SK-N-SH treated with all-trans-retinoic acid at 6 μM for 48 hours (cell line): ENCODE measurements at regions not wholly inside any gene's neighbourhood (a gene's known extent, or its start where the extent isn't known, plus 50 kb on each side); places are given as distances from the start of the nearest gene placed in this dataset.

ENCODE experiments used
- ATAC-seq: fragments of 200-7000 bp; cut with Tn5 transposase; 3 replicates; pipeline ENCODE4 v1.9.1; 2020; ENCODE audit warnings: mild to moderate bottlenecking, moderate library complexity
- ARNTL ChIP-seq: fragments of 450-650 bp; formaldehyde crosslinking; IDR thresholded peaks from 2 replicates; pipeline ENCODE4 v1.5.0; 2020; ENCODE audit warnings: low read depth, mild to moderate bottlenecking, moderate library complexity, borderline replicate concordance
- BACH2 ChIP-seq: fragments of 250-450 bp; sonication (Bioruptor Pico); IDR thresholded peaks from 2 replicates; pipeline ENCODE4 v1.9.0; 2021; ENCODE audit warnings: mild to moderate bottlenecking, borderline replicate concordance
- CSDC2 ChIP-seq: fragments of 250-450 bp; sonication (Bioruptor Pico); IDR thresholded peaks from 2 replicates; pipeline ENCODE4 v1.5.0; 2020; ENCODE audit warnings: mild to moderate bottlenecking, moderate library complexity
- ESRRG ChIP-seq: fragments of 250-450 bp; sonication (Bioruptor Pico); IDR thresholded peaks from 2 replicates; pipeline ENCODE4 v1.6.1; 2021; ENCODE audit warnings: mild to moderate bottlenecking
- GLIS3 ChIP-seq: fragments of 250-450 bp; sonication (Bioruptor Pico); IDR thresholded peaks from 2 replicates; pipeline ENCODE4 v1.5.0; 2020; ENCODE audit warnings: mild to moderate bottlenecking, moderate library complexity
- ISL1 ChIP-seq: fragments of 250-450 bp; sonication (Bioruptor Pico); IDR thresholded peaks from 2 replicates; pipeline ENCODE4 v2.1.2; 2022; ENCODE audit warnings: mild to moderate bottlenecking, moderate library complexity
- OSR1 ChIP-seq: fragments of 250-450 bp; sonication (Bioruptor Pico); IDR thresholded peaks from 2 replicates; pipeline ENCODE4 v1.8.0; 2022; ENCODE audit warnings: moderate library complexity, mild to moderate bottlenecking, inconsistent platforms
- PATZ1 ChIP-seq: fragments of 250-450 bp; sonication (Bioruptor Pico); IDR thresholded peaks from 2 replicates; pipeline ENCODE4 v1.8.0; 2020; ENCODE audit warnings: mild to moderate bottlenecking, moderate library complexity, borderline replicate concordance
- PPARA ChIP-seq: fragments of 250-450 bp; sonication (Bioruptor Pico); IDR thresholded peaks from 2 replicates; pipeline ENCODE4 v1.5.0; 2020; ENCODE audit warnings: mild to moderate bottlenecking, borderline replicate concordance
- RARB ChIP-seq: fragments of 250-450 bp; sonication (Bioruptor Pico); IDR thresholded peaks from 2 replicates; pipeline ENCODE4 v1.8.0; 2021; ENCODE audit warnings: mild to moderate bottlenecking, moderate library complexity
- SNAI2 ChIP-seq: fragments of 250-450 bp; sonication (Bioruptor Pico); IDR thresholded peaks from 2 replicates; pipeline ENCODE4 v1.5.0; 2020; ENCODE audit warnings: mild to moderate bottlenecking, moderate library complexity
- TCF4 ChIP-seq: fragments of 250-450 bp; sonication (Bioruptor Pico); IDR thresholded peaks from 2 replicates; pipeline ENCODE4 v1.8.0; 2021; ENCODE audit warnings: mild to moderate bottlenecking, moderate library complexity, borderline replicate concordance
- TOX ChIP-seq: fragments of 250-450 bp; sonication (Bioruptor Pico); IDR thresholded peaks from 2 replicates; pipeline ENCODE4 v1.8.0; 2021; ENCODE audit warnings: mild to moderate bottlenecking, moderate library complexity, borderline replicate concordance
- ZC3H10 ChIP-seq: fragments of 250-450 bp; sonication (Bioruptor Pico); IDR thresholded peaks from 2 replicates; pipeline ENCODE4 v1.5.1; 2021; ENCODE audit warnings: mild to moderate bottlenecking, moderate library complexity
- ZFP30 ChIP-seq: fragments of 450-650 bp; formaldehyde crosslinking; IDR thresholded peaks from 2 replicates; pipeline ENCODE4 v1.5.0; 2022; ENCODE audit warnings: mild to moderate bottlenecking, moderate library complexity
- ZNF565 ChIP-seq: fragments of 450-650 bp; formaldehyde crosslinking; conservative IDR thresholded peaks from 2 replicates; pipeline ENCODE4 v1.5.0; 2020; ENCODE audit warnings: low read depth, mild to moderate bottlenecking, moderate library complexity
- ZNF70 ChIP-seq: fragments of 450-650 bp; formaldehyde crosslinking; IDR thresholded peaks from 2 replicates; pipeline ENCODE4 v1.5.0; 2020; ENCODE audit warnings: mild to moderate bottlenecking, moderate library complexity
- ZNF8 ChIP-seq: fragments of 450-650 bp; formaldehyde crosslinking; IDR thresholded peaks from 2 replicates; pipeline ENCODE4 v1.5.0; 2020; ENCODE audit warnings: mild to moderate bottlenecking, moderate library complexity
- TF ChIP-seq, protein P1 (sequence below): fragments of 250-450 bp; sonication (Bioruptor Pico); IDR thresholded peaks from 2 replicates; pipeline ENCODE4 v1.5.1; 2021; ENCODE audit warnings: mild to moderate bottlenecking, moderate library complexity
- TF ChIP-seq, protein P2 (sequence below): fragments of 250-450 bp; sonication (Bioruptor Pico); IDR thresholded peaks from 2 replicates; pipeline ENCODE4 v1.8.0; 2021; ENCODE audit warnings: low read depth, mild to moderate bottlenecking, moderate library complexity, borderline replicate concordance
- TF ChIP-seq, protein P3 (sequence below): fragments of 250-450 bp; sonication (Bioruptor Pico); IDR thresholded peaks from 2 replicates; pipeline ENCODE4 v1.5.1; 2020; ENCODE audit warnings: low read depth, mild to moderate bottlenecking, moderate library complexity

- ATAC-seq = no peak
- TF ChIP-seq ZNF565 (CRISPR knock-in tag) = no peak
- TF ChIP-seq PPARA (CRISPR knock-in tag) = no peak
- TF ChIP-seq ZC3H10 (CRISPR knock-in tag) = no peak
- TF ChIP-seq PATZ1 (CRISPR knock-in tag) = no peak
- no peak for TF ChIP-seq OSR1 (CRISPR knock-in tag)
- TF ChIP-seq TOX (CRISPR knock-in tag) = no peak
- TF ChIP-seq RARB (CRISPR knock-in tag) = no peak
- no peak for TF ChIP-seq ISL1 (CRISPR knock-in tag)
- TF ChIP-seq, protein P1, sequence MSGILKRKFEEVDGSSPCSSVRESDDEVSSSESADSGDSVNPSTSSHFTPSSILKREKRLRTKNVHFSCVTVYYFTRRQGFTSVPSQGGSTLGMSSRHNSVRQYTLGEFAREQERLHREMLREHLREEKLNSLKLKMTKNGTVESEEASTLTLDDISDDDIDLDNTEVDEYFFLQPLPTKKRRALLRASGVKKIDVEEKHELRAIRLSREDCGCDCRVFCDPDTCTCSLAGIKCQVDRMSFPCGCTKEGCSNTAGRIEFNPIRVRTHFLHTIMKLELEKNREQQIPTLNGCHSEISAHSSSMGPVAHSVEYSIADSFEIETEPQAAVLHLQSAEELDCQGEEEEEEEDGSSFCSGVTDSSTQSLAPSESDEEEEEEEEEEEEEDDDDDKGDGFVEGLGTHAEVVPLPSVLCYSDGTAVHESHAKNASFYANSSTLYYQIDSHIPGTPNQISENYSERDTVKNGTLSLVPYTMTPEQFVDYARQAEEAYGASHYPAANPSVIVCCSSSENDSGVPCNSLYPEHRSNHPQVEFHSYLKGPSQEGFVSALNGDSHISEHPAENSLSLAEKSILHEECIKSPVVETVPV (CRISPR knock-in tag) = no peak
- TF ChIP-seq TCF4 (CRISPR knock-in tag) = no peak
- TF ChIP-seq CSDC2 = no peak
- TF ChIP-seq BACH2 (CRISPR knock-in tag) = no peak
- no peak for TF ChIP-seq ZNF8 (CRISPR knock-in tag)
- TF ChIP-seq, protein P2, sequence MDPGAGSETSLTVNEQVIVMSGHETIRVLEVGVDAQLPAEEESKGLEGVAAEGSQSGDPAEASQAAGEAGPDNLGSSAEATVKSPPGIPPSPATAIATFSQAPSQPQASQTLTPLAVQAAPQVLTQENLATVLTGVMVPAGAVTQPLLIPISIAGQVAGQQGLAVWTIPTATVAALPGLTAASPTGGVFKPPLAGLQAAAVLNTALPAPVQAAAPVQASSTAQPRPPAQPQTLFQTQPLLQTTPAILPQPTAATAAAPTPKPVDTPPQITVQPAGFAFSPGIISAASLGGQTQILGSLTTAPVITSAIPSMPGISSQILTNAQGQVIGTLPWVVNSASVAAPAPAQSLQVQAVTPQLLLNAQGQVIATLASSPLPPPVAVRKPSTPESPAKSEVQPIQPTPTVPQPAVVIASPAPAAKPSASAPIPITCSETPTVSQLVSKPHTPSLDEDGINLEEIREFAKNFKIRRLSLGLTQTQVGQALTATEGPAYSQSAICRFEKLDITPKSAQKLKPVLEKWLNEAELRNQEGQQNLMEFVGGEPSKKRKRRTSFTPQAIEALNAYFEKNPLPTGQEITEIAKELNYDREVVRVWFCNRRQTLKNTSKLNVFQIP (CRISPR knock-in tag) = no peak
- no peak for TF ChIP-seq ARNTL
- TF ChIP-seq ZNF70 (CRISPR knock-in tag) = no peak
- no peak for TF ChIP-seq ZFP30 (CRISPR knock-in tag)
- TF ChIP-seq SNAI2 (CRISPR knock-in tag) = no peak
Observed at GRCh38 chr7:46068159-46068558, 147.1 kb upstream of the IGFBP3 start.

GRCh38 chr7:46059308-46060020 is 138.4 kb upstream of the IGFBP3 start:
- no peak for TF ChIP-seq BACH2 (CRISPR knock-in tag)
- no peak for TF ChIP-seq PATZ1 (CRISPR knock-in tag)
- TF ChIP-seq, protein P3, sequence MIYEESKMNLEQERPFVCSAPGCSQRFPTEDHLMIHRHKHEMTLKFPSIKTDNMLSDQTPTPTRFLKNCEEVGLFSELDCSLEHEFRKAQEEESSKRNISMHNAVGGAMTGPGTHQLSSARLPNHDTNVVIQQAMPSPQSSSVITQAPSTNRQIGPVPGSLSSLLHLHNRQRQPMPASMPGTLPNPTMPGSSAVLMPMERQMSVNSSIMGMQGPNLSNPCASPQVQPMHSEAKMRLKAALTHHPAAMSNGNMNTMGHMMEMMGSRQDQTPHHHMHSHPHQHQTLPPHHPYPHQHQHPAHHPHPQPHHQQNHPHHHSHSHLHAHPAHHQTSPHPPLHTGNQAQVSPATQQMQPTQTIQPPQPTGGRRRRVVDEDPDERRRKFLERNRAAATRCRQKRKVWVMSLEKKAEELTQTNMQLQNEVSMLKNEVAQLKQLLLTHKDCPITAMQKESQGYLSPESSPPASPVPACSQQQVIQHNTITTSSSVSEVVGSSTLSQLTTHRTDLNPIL (CRISPR knock-in tag) = no peak
- TF ChIP-seq ESRRG (CRISPR knock-in tag) = no peak
- TF ChIP-seq, protein P1 (CRISPR knock-in tag) = no peak
- no peak for TF ChIP-seq TCF4 (CRISPR knock-in tag)
- TF ChIP-seq ZFP30 (CRISPR knock-in tag) = no peak
- no peak for TF ChIP-seq TOX (CRISPR knock-in tag)
- no peak for TF ChIP-seq GLIS3
- no peak for TF ChIP-seq ZNF8 (CRISPR knock-in tag)
- no peak for TF ChIP-seq RARB (CRISPR knock-in tag)
- no peak for TF ChIP-seq ZNF70 (CRISPR knock-in tag)
- TF ChIP-seq, protein P2 (CRISPR knock-in tag) = no peak
- no peak for TF ChIP-seq ISL1 (CRISPR knock-in tag)
- TF ChIP-seq PPARA (CRISPR knock-in tag) = no peak
- no peak for TF ChIP-seq ZNF565 (CRISPR knock-in tag)
- TF ChIP-seq SNAI2 (CRISPR knock-in tag) = no peak
- no peak for TF ChIP-seq ZC3H10 (CRISPR knock-in tag)
- TF ChIP-seq CSDC2 = no peak
- ATAC-seq = no peak
